Spleen (tissue), 11 donors: ENCODE measurements at regions not wholly inside any gene's neighbourhood (a gene's known extent, or its start where the extent isn't known, plus 50 kb on each side); places are given as distances from the start of the nearest gene placed in this dataset.

Source experiments
- DNase-seq: peaks from one replicate; pipeline ENCODE4 v3.0.0-alpha.2; 2020
- H3K27ac ChIP-seq, 8 donors: fragments of 200-600 bp; sonication (generic) in 7 of 8; 1 replicate in 4 of 8; 2 replicates in 4 of 8; pipeline versions ENCODE4 v1.5.0 to v1.8.0; 2016 to 2021; ENCODE audit warnings: inconsistent platforms in 4 of 8, mild to moderate bottlenecking in 4 of 8, moderate library complexity in 1 of 8
- H3K27me3 ChIP-seq, 7 donors: fragments of 200-600 bp; sonication (generic) in 6 of 7; replicated peaks in 1 of 7; 1 replicate in 4 of 7; 2 replicates in 3 of 7; pipeline versions ENCODE4 v1.5.0 to v1.8.0; 2016 to 2021; ENCODE audit warnings: inconsistent platforms in 3 of 7, mild to moderate bottlenecking in 1 of 7
- H3K36me3 ChIP-seq, 6 donors: fragments of 200-600 bp; sonication (generic) in 5 of 6; 1 replicate in 4 of 6; 2 replicates in 2 of 6; pipeline versions ENCODE4 v1.5.0 to v1.8.0; 2016 to 2021; ENCODE audit warnings: inconsistent platforms in 2 of 6
- H3K4me1 ChIP-seq, 6 donors: fragments of 200-600 bp; sonication (generic) in 5 of 6; 1 replicate in 3 of 6; 2 replicates in 3 of 6; pipeline versions ENCODE4 v1.5.0 to v1.8.0; 2016 to 2021; ENCODE audit warnings: inconsistent platforms in 3 of 6
- H3K4me3 ChIP-seq, 8 donors: fragments of 200-600 bp; sonication (generic) in 7 of 8; 1 replicate in 4 of 8; 2 replicates in 4 of 8; pipeline versions ENCODE4 v1.5.0 to v1.8.0; 2016 to 2021; ENCODE audit warnings: inconsistent platforms in 4 of 8, mild to moderate bottlenecking in 4 of 8, moderate library complexity in 2 of 8
- H3K9me3 ChIP-seq, 8 donors: fragments of 200-600 bp; sonication (generic) in 7 of 8; 1 replicate in 4 of 8; 2 replicates in 4 of 8; pipeline versions ENCODE4 v1.5.0 to v1.8.0; 2016 to 2021; ENCODE audit warnings: inconsistent platforms in 4 of 8
- CTCF ChIP-seq, 11 experiments: fragments of 200-600 bp in 7 of 11; fragments of 450-650 bp in 4 of 11; sonication (generic) in 4 of 11; IDR thresholded peaks in 8 of 11; conservative IDR thresholded peaks in 3 of 11; 1 replicate in 7 of 11; 2 replicates in 4 of 11; pipeline versions ENCODE4 v1.4.0 to v1.8.0; 2016 to 2021; ENCODE audit warnings: antibody characterized with exemption in 11 of 11, inconsistent platforms in 4 of 11, mild to moderate bottlenecking in 1 of 11
- POLR2A ChIP-seq, 3 donors: fragments of 450-650 bp; IDR thresholded peaks; one replicate each; pipeline ENCODE4 v1.5.1; 2017; ENCODE audit warnings: antibody characterized with exemption in 3 of 3, mild to moderate bottlenecking in 1 of 3
- POLR2AphosphoS5 ChIP-seq, 3 donors: sonication (generic); formaldehyde crosslinking; IDR thresholded peaks; one replicate each; pipeline ENCODE4 v1.5.1; 2017; ENCODE audit warnings: antibody characterized with exemption in 3 of 3
- WGBS, 5 donors: extraction: QIAGEN DNeasy Blood & Tissue Kit in 3 of 5; methylation state at CpG; one replicate each; pipeline versions ENCODE4 v1.1.5 to v1.1.7; 2013 to 2018; 5-methylcytosine and 5-hydroxymethylcytosine counted together
- intact Hi-C: fragments of 100-400 bp; cut with DNase I; formaldehyde crosslinking; loops from one replicate; pipeline ENCODE4 v1.15.0; 2023; ENCODE audit warnings: low total_unique reads
- donor health status: healthy with polysubstance abuse.
- donor health status: DM: no; HTN: no; CAD: no; lungs with moderate emphysema.
- donor health status: DM: no; HTN: no; CAD: no.
- donor health status: Bipolar disorder and iron deficiency.
- donor health status: healthy.
- donor health status: DM: no; HTN: no; CAD: no.
- donor health status: DM: yes; HTN: yes; CAD: no.

- no peak overlapping the region for H3K27ac ChIP-seq
- peaks cover 0 to 13% (median 0%) of the 10 kb centered on the region in 7 donors for H3K27me3 ChIP-seq
- DNase-seq: no peak
- H3K36me3 ChIP-seq: no peaks in the 10 kb centered on the region
- TF ChIP-seq POLR2A (IDR thresholded peaks at IDR 0.05) (no peak), POLR2AphosphoS5 (IDR thresholded peaks at IDR 0.05) (no peak), CTCF (IDR thresholded peaks at IDR 0.05 in 8 of 11, conservative IDR thresholded peaks at IDR 0.05 in 3 of 11) (no peak)
- WGBS, 5 donors: 76 to 88% (median 84%) methylated on average over 6 of the region's 6 CpGs
- H3K4me3 ChIP-seq: no peak overlapping the region
- intact Hi-C loops: no loop called here
- H3K9me3 ChIP-seq: peaks cover 0 to 4% (median 0%) of the 10 kb centered on the region in 8 donors
- H3K4me1 ChIP-seq: no peaks in the 10 kb centered on the region
These were observed 133.5 kb upstream of the ONECUT1 start for GRCh38 chr15:52923626-52924025.

- Histone ChIP-seq H3K27me3 (peaks cover 0 to 13% (median 0%) of the 10 kb centered on the region in 7 donors), H3K27ac (no peak overlapping the region), H3K36me3 (no peaks in the 10 kb centered on the region), H3K4me1 (no peaks in the 10 kb centered on the region), H3K4me3 (no peak overlapping the region), H3K9me3 (peaks cover 0 to 4% (median 0%) of the 10 kb centered on the region in 8 donors)
- DNase-seq: no peak
- 79 to 89% (median 85%) methylated on average over 7 of the region's 7 CpGs for WGBS, 5 donors
- TF ChIP-seq CTCF (IDR thresholded peaks at IDR 0.05 in 8 of 11, conservative IDR thresholded peaks at IDR 0.05 in 3 of 11) (no peak), POLR2A (IDR thresholded peaks at IDR 0.05) (no peak), POLR2AphosphoS5 (IDR thresholded peaks at IDR 0.05) (no peak)
- intact Hi-C loops: no loop called here
These were observed 132.7 kb upstream of the ONECUT1 start for GRCh38 chr15:52922871-52923270.

- Histone ChIP-seq H3K27me3 (peaks cover 0 to 7% (median 0%) of the 10 kb centered on the region in 7 donors), H3K4me1 (no peaks in the 10 kb centered on the region), H3K9me3 (no peaks in the 10 kb centered on the region), H3K4me3 (no peak overlapping the region), H3K36me3 (no peaks in the 10 kb centered on the region), H3K27ac (no peak overlapping the region)
- no peak for DNase-seq
- intact Hi-C loops: no loop called here
- 73 to 86% (median 76%) methylated on average over 1 of the region's 1 CpG for WGBS, 5 donors
- TF ChIP-seq POLR2A (IDR thresholded peaks at IDR 0.05) (no peak), CTCF (IDR thresholded peaks at IDR 0.05 in 8 of 11, conservative IDR thresholded peaks at IDR 0.05 in 3 of 11) (no peak), POLR2AphosphoS5 (IDR thresholded peaks at IDR 0.05) (no peak)
These were observed 122.0 kb upstream of the ONECUT1 start for GRCh38 chr15:52912172-52912571.

GRCh38 chr15:52893338-52893737, 103.2 kb upstream of the ONECUT1 start:
- no peaks in the 10 kb centered on the region for H3K4me1 ChIP-seq
- no peak for DNase-seq
- H3K36me3 ChIP-seq: no peaks in the 10 kb centered on the region
- peaks cover 0 to 19% (median 0%) of the 10 kb centered on the region in 7 donors for H3K27me3 ChIP-seq
- WGBS, 5 donors: 23 to 41% (median 26%) methylated on average over 3 of the region's 3 CpGs
- TF ChIP-seq POLR2A (IDR thresholded peaks at IDR 0.05) (no peak), POLR2AphosphoS5 (IDR thresholded peaks at IDR 0.05) (no peak), CTCF (IDR thresholded peaks at IDR 0.05 in 8 of 11, conservative IDR thresholded peaks at IDR 0.05 in 3 of 11) (no peak)
- intact Hi-C loops: no loop called here
- H3K27ac ChIP-seq: no peak overlapping the region
- H3K4me3 ChIP-seq: no peak overlapping the region
- peaks cover 0 to under 1% (median 0%) of the 10 kb centered on the region in 8 donors for H3K9me3 ChIP-seq
